ENCODE measurements at regions not wholly inside any gene's neighbourhood (a gene's known extent, or its start where the extent isn't known, plus 50 kb on each side); places are given as distances from the start of the nearest gene placed in this dataset.
"Not testable (repeated sequence)": the region's sequence is repeated elsewhere in the genome, so short reads cannot be mapped to it uniquely, and the experiment has no call there.

DNA sequence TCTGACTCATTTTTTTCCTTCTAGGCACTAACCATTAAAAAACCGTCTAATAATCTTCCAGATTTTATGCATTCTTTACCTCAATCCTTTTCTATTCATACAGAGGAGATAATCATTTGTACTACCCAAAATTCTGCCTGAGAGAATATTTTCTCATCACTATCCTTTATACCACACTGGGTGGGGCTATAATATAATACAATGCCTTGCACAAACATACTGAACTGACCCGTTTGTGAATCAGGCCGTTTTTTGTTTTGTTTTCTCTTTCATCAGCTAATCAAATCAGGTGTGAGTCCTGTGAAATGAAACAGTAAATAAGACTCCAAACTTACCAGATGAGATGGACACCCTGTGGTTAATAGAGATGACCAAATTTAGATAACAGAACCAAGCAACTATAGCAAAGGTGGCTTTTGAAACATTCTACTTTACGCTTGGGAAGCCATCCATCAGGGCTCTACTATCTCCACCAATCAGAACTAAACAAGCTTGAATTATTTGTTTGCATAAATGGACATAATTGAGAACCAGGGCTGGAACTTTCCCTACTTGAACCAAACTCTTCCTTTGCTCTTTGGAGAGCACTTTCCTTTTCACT lies 573.0 kb downstream of the GABRG1 start:
- DNase-seq (ENCODE audit: missing footprints) = no peak
- ATAC-seq = no peak
- intact Hi-C loops (cut with DNase I) = loop anchor here (5.0 kb wide), 1 partner anchor 721 kb away; no protein-coding TSS in a partner anchor

- intact Hi-C loops (cut with DNase I) = no loop called here
- DNase-seq (ENCODE audit: missing footprints) = no peak
- ATAC-seq = no peak
Observed at GRCh38 chr4:45539142-45539814, 584.6 kb downstream of the GABRG1 start.

DNA sequence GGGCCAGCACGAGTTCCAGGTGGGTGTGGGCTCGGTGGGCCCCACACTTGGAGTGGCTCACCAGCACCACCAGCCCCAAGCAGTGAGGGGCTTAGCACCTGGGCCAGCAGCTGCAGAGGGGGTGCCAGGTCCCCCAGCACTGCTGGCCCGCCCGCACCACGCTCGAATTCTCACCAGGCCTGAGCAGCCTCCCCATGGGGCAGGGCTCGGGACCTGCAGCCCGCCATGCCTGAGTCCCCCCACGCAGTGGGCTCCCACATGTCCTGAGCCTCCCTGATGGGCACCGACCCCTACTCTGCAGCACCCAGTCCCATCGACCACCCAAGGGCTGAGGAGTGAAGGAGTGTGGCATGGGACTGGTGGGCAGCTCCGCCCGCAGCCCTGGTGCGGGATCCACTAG lies 593.4 kb downstream of the GABRG1 start:
- DNase-seq (ENCODE audit: missing footprints) = no peak
- intact Hi-C loops (cut with DNase I) = no loop called here
- no peak for ATAC-seq

DNA sequence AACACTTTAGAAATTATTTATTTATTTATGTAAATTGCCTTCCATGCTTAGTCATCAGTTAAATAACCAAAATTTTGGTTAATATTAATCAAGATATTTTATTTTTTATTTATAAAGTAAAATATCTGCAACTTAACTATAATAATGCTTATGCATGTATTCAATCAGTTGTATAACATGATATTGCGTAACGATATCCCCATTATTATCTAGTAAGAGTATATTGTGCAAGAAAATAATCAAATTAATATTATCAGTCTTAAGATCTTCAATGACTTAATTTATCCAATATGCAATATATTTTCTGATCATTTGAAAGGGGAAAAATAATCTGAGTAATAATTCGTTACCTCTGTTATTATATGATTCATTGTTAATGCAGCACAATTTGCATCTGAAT lies 596.7 kb downstream of the GABRG1 start:
- no peak for ATAC-seq

DNA sequence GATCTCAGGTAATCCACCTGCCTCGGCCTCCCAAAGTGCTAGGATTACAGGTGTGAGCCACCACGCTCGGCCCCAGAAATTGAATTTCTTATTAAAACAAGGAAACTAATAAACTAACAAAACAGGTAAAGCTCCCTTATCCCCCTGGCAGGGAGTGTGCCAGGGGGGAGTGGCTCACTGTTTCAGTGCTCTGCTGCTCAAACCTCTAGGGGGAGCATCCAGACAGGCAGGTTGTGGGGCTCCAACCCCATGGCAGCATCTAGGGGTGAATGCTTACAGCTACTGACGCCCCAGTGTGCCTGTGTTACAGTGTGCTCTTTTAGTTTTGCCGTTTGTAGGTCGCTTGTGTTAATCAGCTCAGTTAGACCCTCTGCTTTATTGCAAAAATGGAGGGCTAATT lies 605.0 kb downstream of the GABRG1 start:
- intact Hi-C loops (cut with DNase I) = no loop called here
- DNase-seq (ENCODE audit: missing footprints) = no peak
- ATAC-seq = no peak

More for the DNA sequence above, 596.7 kb downstream of the GABRG1 start:
- no peak for DNase-seq (ENCODE audit: missing footprints)
- intact Hi-C loops (cut with DNase I) = no loop called here

DNA sequence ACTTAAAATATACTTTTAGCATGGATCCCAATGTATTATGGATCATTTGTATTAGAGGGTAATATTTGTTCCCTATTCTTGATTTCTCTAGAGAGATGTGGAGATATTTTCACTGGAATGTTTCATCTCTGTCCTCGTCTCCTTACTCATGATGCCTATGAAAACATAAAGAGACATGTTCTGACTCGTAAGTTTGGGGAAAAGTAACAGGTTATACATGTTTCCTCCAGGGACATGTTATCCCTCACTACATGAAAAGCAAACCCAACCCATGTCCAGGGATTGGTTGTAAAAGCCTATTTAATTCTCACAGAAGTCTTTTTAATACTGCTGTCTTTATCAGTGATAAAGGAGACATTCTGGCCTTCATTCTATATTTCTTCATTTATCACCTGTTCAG lies 621.4 kb downstream of the GABRG1 start:
- no peak for ATAC-seq
- intact Hi-C loops (cut with DNase I) = no loop called here

GRCh38 chr4:45484740-45485139 lies 639.1 kb downstream of the GABRG1 start:
- no peak for DNase-seq (ENCODE audit: missing footprints)
- no peak for ATAC-seq
- intact Hi-C loops (cut with DNase I) = no loop called here

More for the DNA sequence above, 621.4 kb downstream of the GABRG1 start:
- no peak for DNase-seq (ENCODE audit: missing footprints)

DNA sequence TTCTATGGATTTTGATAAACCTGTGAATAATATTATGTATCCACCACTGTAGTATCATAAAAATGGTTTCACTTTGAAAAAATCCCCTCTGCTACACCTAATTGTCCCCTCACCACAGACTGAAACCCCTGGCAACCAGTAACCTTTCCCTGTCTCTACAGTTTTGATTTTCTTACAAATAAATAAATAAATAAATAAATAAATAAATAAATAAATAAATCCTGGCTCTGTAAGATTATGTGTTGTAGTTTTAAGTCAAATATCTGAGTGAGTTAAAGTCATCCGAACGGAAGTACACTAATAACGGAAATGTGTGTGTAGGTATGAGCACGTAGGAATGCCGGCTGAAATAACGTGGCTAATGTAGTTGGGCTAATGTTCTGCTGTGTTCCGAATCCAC lies 641.5 kb downstream of the GABRG1 start:
- intact Hi-C loops (cut with DNase I) = no loop called here
- DNase-seq (ENCODE audit: missing footprints) (no peak), ATAC-seq (no peak)

GRCh38 chr4:45477311-45477733 lies 646.5 kb downstream of the GABRG1 start:
- DNase-seq (ENCODE audit: missing footprints) (no peak), ATAC-seq (no peak)
- intact Hi-C loops (cut with DNase I) = no loop called here

GRCh38 chr4:45475548-45475947 lies 648.3 kb downstream of the GABRG1 start:
- intact Hi-C loops (cut with DNase I) = no loop called here
- DNase-seq (ENCODE audit: missing footprints) (no peak), ATAC-seq (no peak)

DNA sequence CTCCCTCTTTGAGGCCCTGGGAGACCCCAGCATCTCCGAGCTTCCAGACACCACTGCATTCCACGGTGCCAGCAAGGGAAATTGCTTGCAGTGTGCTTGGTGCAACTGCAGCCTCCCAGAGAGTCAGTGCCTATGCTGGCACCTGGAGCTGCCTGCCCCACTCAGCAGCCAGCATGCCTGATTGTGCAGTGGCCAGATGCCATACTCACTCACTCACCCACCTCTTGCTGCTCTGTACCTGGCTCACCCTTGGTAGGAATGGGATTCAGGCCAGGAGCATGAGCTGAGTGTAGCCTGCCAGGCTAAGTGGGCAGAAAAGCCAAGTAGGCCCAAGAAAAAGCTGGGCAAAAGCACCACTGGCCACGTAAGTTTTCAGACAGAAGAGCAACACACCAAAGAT lies 651.4 kb downstream of the GABRG1 start:
- intact Hi-C loops (cut with DNase I) = no loop called here
- ATAC-seq = peak; percentile 46
- no peak for DNase-seq (ENCODE audit: missing footprints)

DNA sequence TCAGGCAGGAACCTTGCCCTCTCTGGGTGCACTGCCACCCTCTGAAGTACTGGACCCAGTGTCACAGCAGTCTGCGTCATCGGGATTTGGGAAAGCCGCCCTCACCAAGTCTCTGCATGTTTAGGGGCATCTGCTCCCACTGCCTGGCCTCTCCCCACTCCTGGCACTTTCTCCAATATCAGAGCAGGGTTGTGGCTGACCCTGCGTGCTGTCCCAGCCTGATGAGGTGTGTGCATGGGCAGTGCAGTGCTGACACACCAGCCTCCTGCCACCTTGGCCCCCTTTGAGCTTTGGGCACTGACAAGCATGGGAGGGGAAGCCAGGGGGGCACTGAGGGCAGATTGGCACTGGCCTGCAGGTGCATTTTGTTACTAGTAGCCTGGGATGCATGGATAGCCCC lies 652.5 kb downstream of the GABRG1 start:
- intact Hi-C loops (cut with DNase I) = no loop called here
- ATAC-seq = no peak
- no peak for DNase-seq (ENCODE audit: missing footprints)

- intact Hi-C loops (cut with DNase I) = no loop called here
- ATAC-seq (no peak), DNase-seq (ENCODE audit: missing footprints) (no peak)
Observed at GRCh38 chr4:45467157-45467556, 656.7 kb downstream of the GABRG1 start.

- ATAC-seq; DNase-seq (ENCODE audit: missing footprints); intact Hi-C loops (cut with DNase I): not testable (repeated sequence)
Observed at GRCh38 chr4:45460157-45460556, 663.7 kb downstream of the GABRG1 start.

DNA sequence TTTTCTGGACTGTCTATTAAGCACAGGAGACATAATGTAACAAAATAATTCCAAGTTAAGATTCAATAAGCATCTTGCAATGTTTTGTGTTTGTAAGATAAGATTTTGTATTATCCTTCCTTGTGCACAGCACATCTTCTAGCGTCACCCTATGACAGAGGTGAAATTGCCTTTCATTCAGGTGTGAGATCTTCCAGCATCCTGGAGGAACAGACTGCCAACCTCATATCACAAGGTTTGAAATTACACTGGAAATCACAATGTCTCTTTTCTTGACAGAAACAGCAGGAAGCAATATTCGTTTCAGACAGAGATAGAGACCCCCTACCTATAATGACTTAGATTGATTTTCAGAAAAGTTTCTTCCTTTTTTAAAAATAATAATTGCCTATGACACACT lies 668.6 kb downstream of the GABRG1 start:
- ATAC-seq (no peak), DNase-seq (ENCODE audit: missing footprints) (no peak)
- intact Hi-C loops (cut with DNase I) = no loop called here

DNA sequence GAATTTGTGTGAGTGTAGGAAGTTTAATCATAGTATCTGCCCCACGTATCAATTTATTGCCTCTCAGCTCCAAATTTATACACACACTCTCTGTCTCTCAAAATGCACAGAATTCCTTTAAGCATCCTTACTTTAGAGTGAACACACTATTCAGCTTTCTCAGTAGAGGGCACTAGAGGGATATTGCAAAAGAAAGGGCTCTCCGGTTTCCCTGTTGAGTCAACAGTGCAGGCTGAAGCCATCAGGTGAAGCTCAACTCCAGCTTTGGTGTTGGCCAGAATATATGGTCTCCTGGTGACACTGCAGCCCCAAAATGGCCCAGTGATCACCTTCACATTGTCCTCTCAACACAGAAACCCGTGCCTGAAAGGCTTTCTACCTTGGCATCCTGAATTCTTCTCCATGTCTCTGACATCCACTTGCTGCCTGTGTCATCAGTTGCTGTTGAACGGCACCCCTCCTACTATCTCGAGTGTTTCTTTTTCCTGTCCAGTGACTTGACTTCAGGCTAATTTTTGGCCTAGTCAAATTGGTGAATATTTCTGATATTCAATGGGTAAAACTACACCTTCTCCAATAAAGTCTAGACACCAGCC lies 670.5 kb downstream of the GABRG1 start:
- DNase-seq (ENCODE audit: missing footprints) = no peak
- intact Hi-C loops (cut with DNase I) = loop anchor here (5.0 kb wide), 1 partner anchor 819 kb away; no protein-coding TSS in a partner anchor
- ATAC-seq = peak; percentile 39

DNA sequence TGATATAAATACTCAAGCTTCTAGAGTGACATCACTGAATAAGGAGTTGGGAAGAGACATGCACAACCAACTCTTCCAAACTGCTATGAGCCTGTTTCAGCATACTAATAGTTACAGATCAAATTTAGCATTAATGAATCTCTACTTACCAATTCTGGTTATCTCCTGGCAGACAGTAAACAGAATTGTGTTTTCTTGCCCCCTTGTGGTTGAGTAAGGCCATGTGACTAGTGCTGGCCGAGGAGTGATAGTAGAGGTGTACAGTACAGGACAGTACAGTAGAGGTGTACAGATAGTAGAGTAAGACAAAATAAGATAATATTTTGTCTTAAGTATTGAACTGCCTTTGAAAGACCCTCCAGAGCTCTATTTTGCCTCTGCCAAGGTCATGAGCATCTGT lies 681.4 kb downstream of the GABRG1 start:
- intact Hi-C loops (cut with DNase I) = loop anchor here (2.0 to 5.0 kb wide), 2 partner anchors 514 to 680 kb away; no protein-coding TSS in a partner anchor
- ATAC-seq (peak; percentile 31), DNase-seq (ENCODE audit: missing footprints) (no peak)

GRCh38 chr4:45438047-45438446 lies 685.8 kb downstream of the GABRG1 start:
- intact Hi-C loops (cut with DNase I) = no loop called here
- ATAC-seq (no peak), DNase-seq (ENCODE audit: missing footprints) (no peak)

GRCh38 chr4:45437381-45437780 lies 686.5 kb downstream of the GABRG1 start:
- DNase-seq (ENCODE audit: missing footprints) = no peak
- intact Hi-C loops (cut with DNase I) = no loop called here
- ATAC-seq = no peak

DNA sequence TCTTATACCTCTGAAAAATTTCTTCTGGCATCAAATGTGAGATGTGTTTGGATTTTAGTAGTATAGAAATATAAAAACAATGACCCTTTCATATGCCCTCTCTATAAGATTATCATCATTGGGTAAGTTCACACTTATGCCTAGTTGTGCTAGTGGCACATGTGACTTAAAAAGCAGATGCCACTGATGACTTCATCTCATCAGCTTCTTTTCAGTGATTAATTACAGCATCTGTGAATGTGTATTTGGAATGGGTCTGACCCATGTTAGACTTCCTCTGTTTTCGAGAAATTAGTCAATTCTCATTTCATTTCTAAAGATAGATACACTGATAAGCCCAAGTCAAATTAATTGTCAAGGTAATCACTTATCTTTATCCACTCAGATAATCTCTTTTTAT lies 698.7 kb downstream of the GABRG1 start:
- intact Hi-C loops (cut with DNase I) = no loop called here
- ATAC-seq (no peak), DNase-seq (ENCODE audit: missing footprints) (no peak)
